Panc1 (cell line): ENCODE measurements at regions not wholly inside any gene's neighbourhood (a gene's known extent, or its start where the extent isn't known, plus 50 kb on each side); places are given as distances from the start of the nearest gene placed in this dataset.

Experiments
- ATAC-seq: fragments of 200-7000 bp; cut with Tn5 transposase; 2 replicates; pipeline ENCODE4 v1.9.1; 2020; ENCODE audit warnings: mild to moderate bottlenecking, moderate library complexity
- BruUV-seq: library from RNA; stranded (reverse); fragments of 400-500 nt; replicated peaks from 2 replicates; lab custom pipeline; 2021; lab: Mats Ljungman, UMichigan
- CTCF ChIA-PET: fragments of 300-600 bp; sonication (Branson Sonifier 250); formaldehyde crosslinking; loops from one replicate; lab custom pipeline; 2022; ENCODE audit warnings: antibody characterized with exemption; lab: Charles Lee
- POLR2A ChIA-PET: fragments of 300-600 bp; sonication (Branson Sonifier 250); formaldehyde crosslinking; loops from one replicate; lab custom pipeline; 2022; ENCODE audit warnings: antibody characterized with exemption; lab: Charles Lee
- DNase-seq: peaks from one replicate; pipeline ENCODE4 v3.0.0-alpha.2; 2010; ENCODE audit warnings: low read depth, low spot score
- H3K27ac ChIP-seq: 2 replicates; pipeline ENCODE4 v1.5.1; 2011; ENCODE audit warnings: mild to moderate bottlenecking, low read length, inconsistent platforms
- H3K27me3 ChIP-seq: fragments of 200-500 bp; sonication (Bioruptor generic); 2 replicates; pipeline ENCODE4 v1.6.0; 2014; ENCODE audit warnings: low read length, inconsistent platforms; ENCODE audit not compliant: control insufficient read depth, insufficient read depth
- H3K36me3 ChIP-seq: fragments of 200-500 bp; sonication (Bioruptor generic); 2 replicates; pipeline ENCODE4 v1.5.1; 2014; ENCODE audit warnings: inconsistent platforms, mild to moderate bottlenecking, low read length, moderate library complexity; ENCODE audit not compliant: control insufficient read depth, insufficient read depth
- H3K4me1 ChIP-seq: 2 replicates; pipeline ENCODE4 v1.5.1; 2011; ENCODE audit warnings: inconsistent platforms, mild to moderate bottlenecking, low read length, moderate library complexity; ENCODE audit not compliant: control insufficient read depth, insufficient read depth
- H3K4me3 ChIP-seq, 2 experiments: 2 replicates each; pipeline ENCODE4 v1.5.1; 2011 to 2012; ENCODE audit warnings: low read depth in 2 of 2, low read length in 2 of 2, mild to moderate bottlenecking in 2 of 2, inconsistent platforms in 1 of 2, moderate library complexity in 1 of 2
- H3K9me3 ChIP-seq: fragments of 200-500 bp; sonication (Bioruptor generic); 2 replicates; pipeline ENCODE4 v1.5.1; 2014; ENCODE audit warnings: low read depth, mild to moderate bottlenecking, inconsistent platforms, low read length, moderate library complexity; ENCODE audit not compliant: control insufficient read depth, insufficient read depth
- CTCF ChIP-seq: fragments of 450-650 bp; IDR thresholded peaks from 2 replicates; pipeline ENCODE4 v1.5.1; 2017; ENCODE audit warnings: mild to moderate bottlenecking
- POLR2AphosphoS5 ChIP-seq: IDR thresholded peaks from 2 replicates; pipeline ENCODE4 v1.6.1; 2012; ENCODE audit warnings: mild to moderate bottlenecking, low read depth, low read length, moderate library complexity
- SIN3A ChIP-seq: IDR thresholded peaks from 2 replicates; pipeline ENCODE4 v1.6.1; 2012; ENCODE audit warnings: low read depth, mild to moderate bottlenecking, low read length, moderate library complexity, borderline replicate concordance; ENCODE audit not compliant: insufficient read depth
- TCF7L2 ChIP-seq: IDR thresholded peaks from 2 replicates; pipeline ENCODE4 v1.6.1; 2011; ENCODE audit warnings: mild to moderate bottlenecking, low read depth, low read length, inconsistent platforms
- in situ Hi-C: cut with HindIII; loops from 2 replicates; pipeline ENCODE4 v1.10.0; 2016; ENCODE audit warnings: low sequenced_read_pairs, low pct_unique_long_range_greater_than_20kb
- intact Hi-C: fragments of 100-400 bp; cut with micrococcal nuclease; formaldehyde crosslinking; loops from one replicate; pipeline ENCODE4 v1.10.0; 2022; ENCODE audit not compliant: unreplicated experiment
- TF ChIP-seq, protein P1 (sequence below), 2 experiments: IDR thresholded peaks; 2 replicates each; pipeline ENCODE4 v1.6.1; 2011 to 2012; ENCODE audit warnings: low read depth in 2 of 2, control low read depth in 1 of 2, low read length in 1 of 2, mild to moderate bottlenecking in 1 of 2, moderate library complexity in 1 of 2; ENCODE audit not compliant: insufficient read depth in 1 of 2

DNA sequence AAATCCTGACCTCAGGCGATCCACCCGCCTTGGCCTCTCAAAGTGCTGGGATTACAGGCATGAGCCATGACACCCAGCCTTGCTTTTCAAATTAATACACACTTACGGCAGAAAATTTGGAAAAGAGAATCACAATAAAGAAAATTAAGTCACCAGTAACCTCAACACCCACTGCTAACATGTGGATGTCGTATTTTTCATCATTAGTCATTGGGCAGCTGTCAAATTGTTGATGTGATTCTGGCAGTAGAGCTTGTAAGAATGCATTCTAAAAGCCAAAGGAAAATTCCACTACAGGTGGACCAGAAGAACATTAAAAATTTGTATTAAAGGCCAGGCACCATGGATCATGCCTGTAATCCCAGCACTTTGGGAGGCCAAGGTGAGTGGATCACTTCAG, 237.3 kb upstream of the TUT7 start:
- no peak overlapping the region for H3K27ac ChIP-seq
- BruUV-seq, result no TSS peak
- no peak for ATAC-seq
- no peaks in the 10 kb centered on the region for H3K4me1 ChIP-seq
- no peak overlapping the region for H3K4me3 ChIP-seq
- CTCF ChIA-PET, result no interaction called here
- TF ChIP-seq, protein P1, sequence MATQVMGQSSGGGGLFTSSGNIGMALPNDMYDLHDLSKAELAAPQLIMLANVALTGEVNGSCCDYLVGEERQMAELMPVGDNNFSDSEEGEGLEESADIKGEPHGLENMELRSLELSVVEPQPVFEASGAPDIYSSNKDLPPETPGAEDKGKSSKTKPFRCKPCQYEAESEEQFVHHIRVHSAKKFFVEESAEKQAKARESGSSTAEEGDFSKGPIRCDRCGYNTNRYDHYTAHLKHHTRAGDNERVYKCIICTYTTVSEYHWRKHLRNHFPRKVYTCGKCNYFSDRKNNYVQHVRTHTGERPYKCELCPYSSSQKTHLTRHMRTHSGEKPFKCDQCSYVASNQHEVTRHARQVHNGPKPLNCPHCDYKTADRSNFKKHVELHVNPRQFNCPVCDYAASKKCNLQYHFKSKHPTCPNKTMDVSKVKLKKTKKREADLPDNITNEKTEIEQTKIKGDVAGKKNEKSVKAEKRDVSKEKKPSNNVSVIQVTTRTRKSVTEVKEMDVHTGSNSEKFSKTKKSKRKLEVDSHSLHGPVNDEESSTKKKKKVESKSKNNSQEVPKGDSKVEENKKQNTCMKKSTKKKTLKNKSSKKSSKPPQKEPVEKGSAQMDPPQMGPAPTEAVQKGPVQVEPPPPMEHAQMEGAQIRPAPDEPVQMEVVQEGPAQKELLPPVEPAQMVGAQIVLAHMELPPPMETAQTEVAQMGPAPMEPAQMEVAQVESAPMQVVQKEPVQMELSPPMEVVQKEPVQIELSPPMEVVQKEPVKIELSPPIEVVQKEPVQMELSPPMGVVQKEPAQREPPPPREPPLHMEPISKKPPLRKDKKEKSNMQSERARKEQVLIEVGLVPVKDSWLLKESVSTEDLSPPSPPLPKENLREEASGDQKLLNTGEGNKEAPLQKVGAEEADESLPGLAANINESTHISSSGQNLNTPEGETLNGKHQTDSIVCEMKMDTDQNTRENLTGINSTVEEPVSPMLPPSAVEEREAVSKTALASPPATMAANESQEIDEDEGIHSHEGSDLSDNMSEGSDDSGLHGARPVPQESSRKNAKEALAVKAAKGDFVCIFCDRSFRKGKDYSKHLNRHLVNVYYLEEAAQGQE (IDR thresholded peaks at IDR 0.05; ENCODE audit: insufficient read depth in 1 of 2, low read depth in 2 of 2, low read length in 1 of 2), result no peak
- no peak for TF ChIP-seq TCF7L2
- TF ChIP-seq SIN3A, result no peak
- TF ChIP-seq POLR2AphosphoS5, result no peak
- TF ChIP-seq CTCF, result no peak
- no peak for DNase-seq
- in situ Hi-C loops, result no loop called here
- no peaks in the 10 kb centered on the region for H3K9me3 ChIP-seq
- H3K27me3 ChIP-seq, result no peaks in the 10 kb centered on the region
- H3K36me3 ChIP-seq, result no peaks in the 10 kb centered on the region
- POLR2A ChIA-PET, result no interaction called here
- intact Hi-C loops, result no loop called here

GRCh38 chr9:86589730-86590129, 235.5 kb upstream of the TUT7 start:
- no peaks in the 10 kb centered on the region for H3K36me3 ChIP-seq
- H3K4me3 ChIP-seq, result no peak overlapping the region
- intact Hi-C loops, result no loop called here
- ATAC-seq (no peak), DNase-seq (no peak)
- no peaks in the 10 kb centered on the region for H3K27me3 ChIP-seq
- H3K9me3 ChIP-seq, result no peaks in the 10 kb centered on the region
- no peak overlapping the region for H3K27ac ChIP-seq
- ChIA-PET POLR2A (no interaction called here), CTCF (no interaction called here)
- TF ChIP-seq POLR2AphosphoS5, result no peak
- TF ChIP-seq CTCF, result no peak
- no peak for TF ChIP-seq TCF7L2
- TF ChIP-seq, protein P1 (IDR thresholded peaks at IDR 0.05; ENCODE audit: insufficient read depth in 1 of 2, low read depth in 2 of 2, low read length in 1 of 2), result no peak
- no peak for TF ChIP-seq SIN3A
- H3K4me1 ChIP-seq, result no peaks in the 10 kb centered on the region
- in situ Hi-C loops, result no loop called here
- BruUV-seq, result no TSS peak
